Fibroblast of upper back skin (primary cell): ENCODE measurements at regions not wholly inside any gene's neighbourhood (a gene's known extent, or its start where the extent isn't known, plus 50 kb on each side); places are given as distances from the start of the nearest gene placed in this dataset.

Experiments
- DNase-seq: peaks from one replicate; pipeline ENCODE4 v3.0.0-alpha.2; 2013

DNA sequence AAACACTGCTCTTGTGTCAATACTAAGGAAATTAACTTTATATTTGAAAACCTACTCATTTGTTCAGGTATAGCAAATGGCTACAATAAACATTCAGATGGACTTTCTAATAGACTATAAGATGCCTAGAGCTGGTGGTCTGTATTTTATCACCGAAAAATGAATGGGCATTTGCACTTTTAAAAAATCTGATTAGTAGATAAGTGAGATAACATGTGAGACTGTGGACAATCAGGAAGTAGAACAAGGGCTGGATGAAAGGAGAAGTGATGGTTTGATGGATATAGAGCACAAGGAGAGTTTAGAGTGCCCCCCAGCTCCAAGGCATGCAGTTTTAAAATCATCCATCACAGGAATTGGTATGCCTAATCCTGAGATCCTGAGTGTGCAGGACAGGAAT, 308.4 kb upstream of the RARB start:
- no peak for DNase-seq

DNA sequence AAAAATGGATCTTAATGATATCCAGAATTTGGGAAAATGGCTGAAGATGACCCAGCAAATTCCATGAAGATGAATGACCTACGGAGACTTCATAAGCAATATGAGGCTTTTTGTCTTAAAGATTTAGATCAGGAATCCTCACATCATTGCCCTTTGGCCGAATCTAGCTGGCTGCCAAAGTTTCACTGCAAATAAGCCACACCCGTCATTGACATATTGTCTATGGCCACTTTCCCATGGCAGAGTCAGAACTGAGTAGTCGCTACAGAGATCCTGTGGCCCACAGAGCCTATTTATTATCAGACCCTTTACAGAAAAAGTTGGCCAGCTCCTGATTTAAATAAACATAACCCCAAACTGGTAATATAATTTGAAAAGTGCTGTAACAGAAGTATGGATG, 307.4 kb upstream of the RARB start:
- no peak for DNase-seq

DNA sequence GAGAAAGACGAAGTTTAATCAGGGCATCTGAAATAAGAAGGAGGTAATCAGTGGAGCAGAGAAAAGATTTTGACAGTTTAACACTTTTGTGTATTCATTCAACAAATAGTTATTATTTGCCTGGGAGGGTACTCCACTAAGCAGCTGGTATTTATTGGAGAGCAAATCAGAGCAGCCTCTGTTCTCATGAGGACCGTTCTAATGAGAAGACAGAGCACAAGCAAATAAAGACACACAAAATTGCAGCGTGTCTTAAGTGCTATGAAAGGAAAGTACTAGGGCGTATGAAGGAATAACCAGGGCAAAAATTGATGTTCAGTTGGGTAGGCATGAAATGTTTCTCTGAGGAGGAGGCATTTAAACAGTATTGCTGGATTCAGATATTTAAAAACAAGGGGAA, 302.9 kb upstream of the RARB start:
- DNase-seq: no peak

DNA sequence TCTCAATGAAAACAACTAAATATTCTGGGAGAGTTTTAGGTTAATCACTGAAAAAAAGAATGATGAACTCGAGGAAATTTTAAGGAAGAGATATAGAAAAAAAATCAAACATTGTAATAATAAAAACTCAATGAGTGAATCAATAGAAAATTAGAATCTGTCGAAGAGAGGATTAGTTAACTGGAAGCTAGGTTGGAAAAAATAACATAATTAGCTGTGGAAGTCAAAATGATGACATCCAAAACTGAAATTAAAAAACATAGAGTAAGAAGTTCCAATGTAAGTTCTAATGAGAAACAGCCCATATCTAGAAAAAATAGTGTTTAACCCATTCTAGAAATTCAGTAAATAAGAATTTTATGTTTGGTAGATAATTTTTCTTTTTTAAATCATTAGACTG, 299.3 kb upstream of the RARB start:
- DNase-seq: no peak

DNA sequence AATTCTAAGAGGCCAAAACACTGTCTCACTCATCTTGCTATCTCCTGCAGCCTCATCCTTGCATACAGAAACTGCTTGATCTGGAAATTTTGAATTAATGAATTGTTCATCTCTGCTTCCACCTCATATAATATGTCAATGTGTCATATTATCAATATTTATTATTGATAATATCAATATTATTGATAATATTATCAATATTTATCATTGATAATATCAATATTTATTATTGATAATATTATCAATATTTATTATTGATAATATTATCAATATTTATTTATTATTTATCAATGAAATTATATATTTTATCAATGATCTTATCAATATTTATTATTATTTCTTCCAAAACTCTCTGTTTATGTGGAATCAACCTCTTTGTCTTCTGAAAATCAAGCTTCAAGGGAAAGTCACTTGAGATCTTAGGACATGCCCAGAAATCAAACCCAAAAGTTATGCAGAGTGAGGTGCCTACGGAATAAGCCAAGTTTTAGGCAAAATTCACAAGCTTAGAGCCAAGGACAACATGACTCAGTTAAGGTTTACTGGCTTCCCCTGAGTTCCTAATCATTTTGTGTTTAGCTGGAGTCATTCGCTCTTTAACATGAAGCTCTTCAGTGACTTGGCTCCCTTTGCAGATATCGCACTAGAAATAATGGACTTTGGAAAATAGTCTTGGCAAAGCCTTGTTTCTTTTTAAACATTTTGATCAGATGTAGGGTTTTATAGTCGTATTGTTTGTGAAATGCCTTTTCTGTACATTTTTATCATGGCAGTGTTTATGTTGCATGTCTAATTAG, 297.1 kb upstream of the RARB start:
- DNase-seq: no peak

DNA sequence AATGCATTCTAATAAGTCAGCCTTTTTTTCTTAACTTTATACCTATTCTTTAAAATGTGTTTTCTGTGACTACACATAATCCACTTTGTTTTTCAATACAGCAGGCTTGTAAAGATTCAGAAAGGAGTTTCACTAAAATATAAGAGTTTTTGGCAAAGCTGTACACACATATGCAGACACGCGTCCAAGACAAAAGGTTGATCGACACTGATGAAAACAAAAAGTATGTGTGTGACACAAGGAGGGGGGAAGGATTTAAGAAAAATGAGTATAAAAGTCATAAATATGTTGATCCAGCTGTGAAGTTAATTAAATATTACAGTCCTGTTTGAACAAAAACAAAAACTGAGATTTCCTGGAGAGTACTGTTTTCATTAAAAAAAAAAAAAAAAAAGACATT, 294.5 kb upstream of the RARB start:
- no peak for DNase-seq

DNA sequence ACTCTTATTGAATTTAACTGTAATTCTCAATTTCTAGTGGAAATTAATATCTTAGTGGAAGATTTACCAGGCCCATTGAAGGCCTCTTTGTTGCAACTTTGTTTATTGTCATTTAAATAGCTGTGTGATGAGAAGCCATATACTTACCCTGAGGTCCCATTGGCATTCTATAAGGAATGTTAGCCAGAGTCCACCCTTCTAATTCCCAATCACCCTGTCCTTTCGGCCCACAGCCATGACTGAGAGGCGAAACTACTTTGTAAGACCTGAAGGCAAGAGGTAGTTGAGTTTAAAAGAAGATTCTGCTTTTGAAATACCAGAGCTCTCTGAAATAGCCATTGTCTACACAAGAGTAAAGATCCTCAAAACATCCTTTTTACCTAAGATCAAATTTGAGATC, 290.5 kb upstream of the RARB start:
- DNase-seq: no peak

DNA sequence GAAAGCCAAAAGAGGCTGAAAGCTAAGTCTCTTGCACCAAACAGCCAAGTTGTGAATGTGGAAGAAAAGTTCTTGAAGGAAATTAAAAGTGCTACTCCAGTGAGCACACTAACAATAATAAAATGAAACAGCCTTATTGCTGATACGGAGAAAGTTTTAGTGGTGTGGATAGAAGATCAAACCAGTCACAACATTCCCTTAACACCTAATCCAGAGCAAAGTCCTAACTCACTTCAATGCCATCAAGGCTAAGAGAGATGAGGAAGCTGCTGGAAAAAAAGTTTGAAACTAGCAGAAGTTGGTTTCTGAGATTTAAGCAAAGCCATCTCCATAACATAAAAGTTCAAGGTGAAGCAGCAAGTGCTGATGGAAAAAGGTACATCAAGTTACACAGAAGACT, 288.8 kb upstream of the RARB start:
- no peak for DNase-seq

DNA sequence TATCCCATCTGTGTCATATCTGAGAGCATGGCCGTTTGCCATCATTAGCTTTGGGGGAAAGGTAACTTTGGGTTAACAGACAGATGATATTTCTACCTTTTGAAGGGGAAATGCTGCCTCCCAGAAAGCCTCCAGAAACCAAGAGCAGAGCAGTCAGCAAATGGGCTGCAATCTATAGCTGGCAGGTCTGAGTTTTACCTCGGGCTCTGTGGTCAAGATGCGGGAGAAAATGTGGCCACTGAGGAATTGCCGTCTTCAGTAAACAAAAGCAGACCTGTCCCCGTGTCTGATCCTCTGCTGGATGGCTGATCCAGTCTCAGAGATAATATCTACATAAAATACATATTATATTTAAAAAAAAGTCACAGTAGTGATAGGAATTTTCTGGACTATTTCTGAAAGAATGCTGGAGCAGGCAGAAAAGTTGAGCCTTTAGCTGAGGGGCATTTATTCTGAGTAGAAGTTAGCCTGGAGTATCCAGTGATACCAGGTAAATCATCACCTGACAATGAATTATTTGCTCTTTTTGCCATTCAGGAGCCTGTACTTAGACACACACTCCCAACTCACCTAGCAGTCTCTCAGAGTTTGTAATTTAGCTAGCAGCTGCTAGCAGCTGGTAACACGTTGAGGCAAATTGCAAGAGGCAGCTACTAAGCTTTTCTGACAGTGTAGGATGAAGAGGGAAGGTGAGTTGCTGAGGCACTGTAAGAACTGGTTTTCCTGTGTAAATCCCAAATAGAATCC, 285.3 kb upstream of the RARB start:
- no peak for DNase-seq

DNA sequence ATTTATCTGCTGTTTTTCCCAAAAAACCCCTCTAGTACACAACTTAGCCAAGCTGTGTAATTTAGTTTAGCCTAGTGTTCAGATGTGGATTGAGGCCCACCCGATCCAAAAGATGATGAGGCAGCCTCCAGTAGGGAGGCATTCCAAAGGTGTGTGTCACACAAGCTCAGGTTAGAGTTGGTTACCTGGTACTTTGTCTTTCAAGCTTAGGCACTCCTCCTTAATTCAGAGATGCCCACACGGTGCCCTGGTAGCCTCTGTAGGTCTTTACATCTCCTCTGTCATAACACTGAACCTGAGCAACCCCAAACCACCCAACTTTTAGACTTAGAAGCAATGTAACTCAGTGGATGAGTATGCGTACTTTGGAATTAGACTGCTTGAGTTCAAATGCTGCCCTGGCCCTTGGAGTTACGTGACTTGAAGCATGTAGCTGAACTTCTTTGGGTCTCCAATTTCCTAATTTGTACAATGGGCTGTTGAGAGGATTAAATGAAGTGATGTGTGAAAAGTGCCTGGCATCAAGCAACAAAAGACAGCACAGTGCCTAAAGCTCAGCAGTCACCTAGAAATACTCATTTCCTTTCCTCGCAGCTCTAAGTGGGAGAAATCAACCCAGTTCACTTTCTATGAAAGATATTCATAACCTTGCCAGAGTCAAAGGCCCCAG, 284.6 kb upstream of the RARB start:
- DNase-seq: no peak

DNA sequence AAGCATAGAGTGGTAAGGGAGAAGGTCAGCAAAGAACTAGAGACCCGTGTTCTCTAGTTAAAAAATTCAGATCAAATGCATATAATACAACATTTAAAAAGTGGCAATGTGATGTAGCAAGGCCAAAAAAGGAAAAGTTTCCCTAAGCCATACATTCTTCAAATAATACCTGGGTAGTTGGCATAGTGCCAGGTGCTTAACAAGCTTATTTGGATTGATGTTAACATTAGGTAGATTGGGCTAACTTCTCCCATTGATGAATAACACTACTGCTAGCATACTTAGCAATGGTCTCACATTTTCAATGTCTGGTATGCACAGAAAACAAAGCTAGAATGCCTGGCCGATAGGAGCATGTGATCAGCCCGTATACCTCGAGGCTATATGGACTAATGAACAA, 283.6 kb upstream of the RARB start:
- no peak for DNase-seq

DNA sequence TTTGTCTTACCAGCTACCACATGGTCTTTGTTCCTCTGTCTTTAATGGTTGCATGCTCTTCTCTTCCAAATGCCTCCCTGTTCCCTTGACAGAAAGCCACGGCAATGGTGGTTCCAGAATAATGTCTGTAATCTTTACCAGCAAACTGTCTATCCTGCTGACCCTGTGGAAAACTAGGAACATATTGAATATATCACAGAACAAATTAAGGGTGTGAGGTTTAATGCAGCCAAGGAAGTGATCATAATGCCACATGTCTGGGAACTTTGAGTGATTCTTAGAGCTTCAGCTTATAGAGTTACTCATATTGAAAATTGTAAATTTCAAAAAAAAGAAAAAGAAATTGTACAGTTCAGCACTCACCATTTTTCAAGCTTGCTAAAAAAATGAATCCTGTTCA, 282.9 kb upstream of the RARB start:
- no peak for DNase-seq

DNA sequence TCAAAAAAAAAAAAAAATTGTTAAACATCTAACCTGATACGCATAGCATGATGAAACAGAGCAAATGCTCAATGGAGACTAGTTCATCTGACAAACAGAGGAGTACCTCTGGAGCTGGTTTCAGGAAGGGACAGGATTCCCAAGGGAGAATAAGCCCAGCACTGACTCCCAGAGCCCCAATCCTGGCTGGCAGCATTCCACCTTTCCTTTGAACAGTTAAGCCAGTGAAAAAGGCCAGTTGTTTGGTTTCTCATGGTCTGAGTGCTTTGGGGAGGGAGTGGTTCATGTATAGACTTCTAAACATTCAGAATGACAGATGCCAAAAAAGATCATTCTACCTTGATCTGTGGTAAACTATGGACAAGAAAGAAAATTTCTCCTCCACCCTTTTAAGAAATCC, 277.9 kb upstream of the RARB start:
- DNase-seq: no peak

DNA sequence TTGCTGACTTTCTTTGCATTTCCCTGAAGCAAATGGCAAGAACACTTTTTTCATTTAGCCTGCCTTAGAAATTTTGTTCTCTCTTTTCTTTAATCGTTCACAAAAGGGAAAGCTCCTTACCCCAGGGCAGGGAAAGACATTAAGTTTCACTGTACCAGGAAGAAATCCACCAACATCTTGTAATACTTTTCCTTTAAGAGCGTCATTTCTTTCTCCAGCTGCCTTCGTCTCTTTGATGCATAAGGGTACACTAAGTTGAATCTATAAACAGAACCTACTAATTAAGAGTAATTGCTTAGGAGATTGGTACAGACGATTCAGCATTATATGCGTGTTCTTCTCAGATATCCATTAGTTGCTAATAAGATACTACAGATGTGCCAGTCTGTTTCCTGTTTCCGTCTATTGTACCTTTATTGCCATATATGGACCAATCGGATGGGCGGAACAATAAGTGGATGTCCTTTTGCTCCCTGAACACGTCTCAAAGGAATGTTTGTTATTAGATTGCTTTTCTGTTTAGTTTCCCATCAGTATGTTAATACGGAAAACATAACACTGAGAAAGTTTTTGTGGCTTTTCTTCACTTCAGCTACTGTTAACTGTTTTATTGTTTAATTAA, 276.7 kb upstream of the RARB start:
- peak; percentile 24 for DNase-seq

DNA sequence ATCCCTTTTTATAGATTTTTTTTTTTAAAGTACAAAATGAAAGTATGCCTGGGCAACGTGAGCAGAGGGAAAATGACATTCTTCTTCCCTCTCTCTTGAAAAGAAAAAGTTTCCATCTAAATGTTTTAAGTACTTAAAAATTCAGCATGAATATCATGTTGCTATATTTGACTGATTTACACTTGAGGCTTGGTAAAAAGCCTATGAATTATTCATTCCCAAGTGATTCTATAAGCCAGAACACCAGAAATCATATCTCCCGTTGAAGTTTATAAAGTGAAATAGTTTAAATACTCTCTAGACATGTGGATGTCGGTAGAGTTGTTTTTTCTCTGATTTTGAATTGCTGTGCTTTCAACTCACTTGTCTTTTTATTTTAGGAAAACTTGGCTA, 276.2 kb upstream of the RARB start:
- peak; percentile 32 for DNase-seq

DNA sequence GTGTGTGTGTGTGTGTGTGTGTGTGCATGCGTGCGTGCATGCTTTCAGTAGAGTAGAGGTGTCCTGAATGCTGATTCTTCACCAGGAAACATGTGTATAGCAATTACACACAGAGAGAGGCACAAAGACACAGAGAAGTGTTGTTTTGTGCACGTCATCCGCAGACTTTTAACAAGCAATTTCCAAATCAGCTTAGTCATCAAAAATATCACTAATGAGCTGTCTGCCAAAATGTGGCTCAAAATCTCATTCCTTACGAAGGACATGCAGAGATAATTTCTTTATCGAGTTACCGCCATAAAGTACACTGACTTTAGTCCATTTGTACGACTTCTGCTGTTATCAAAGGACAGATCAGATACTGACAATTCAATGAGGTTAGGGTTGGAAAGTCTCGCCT, 274.9 kb upstream of the RARB start:
- DNase-seq: no peak

DNA sequence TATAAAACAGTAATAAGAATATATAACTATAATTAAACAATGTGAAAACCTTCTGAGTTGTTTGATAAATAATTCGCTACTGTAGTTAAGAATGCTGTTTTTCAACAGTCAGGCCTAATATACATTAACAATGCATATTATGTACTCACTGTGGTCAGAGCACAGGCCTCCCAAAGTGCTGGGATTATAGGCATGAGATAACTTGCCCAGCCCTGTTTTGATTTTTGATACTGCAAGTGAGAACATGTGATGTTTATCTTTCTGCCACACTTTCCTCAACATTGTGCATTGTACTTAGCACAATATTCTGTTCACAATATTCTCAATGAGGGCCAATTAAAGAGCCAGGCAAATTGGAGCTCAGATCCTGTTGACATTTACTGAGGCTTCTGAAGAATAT, 274.5 kb upstream of the RARB start:
- no peak for DNase-seq

DNA sequence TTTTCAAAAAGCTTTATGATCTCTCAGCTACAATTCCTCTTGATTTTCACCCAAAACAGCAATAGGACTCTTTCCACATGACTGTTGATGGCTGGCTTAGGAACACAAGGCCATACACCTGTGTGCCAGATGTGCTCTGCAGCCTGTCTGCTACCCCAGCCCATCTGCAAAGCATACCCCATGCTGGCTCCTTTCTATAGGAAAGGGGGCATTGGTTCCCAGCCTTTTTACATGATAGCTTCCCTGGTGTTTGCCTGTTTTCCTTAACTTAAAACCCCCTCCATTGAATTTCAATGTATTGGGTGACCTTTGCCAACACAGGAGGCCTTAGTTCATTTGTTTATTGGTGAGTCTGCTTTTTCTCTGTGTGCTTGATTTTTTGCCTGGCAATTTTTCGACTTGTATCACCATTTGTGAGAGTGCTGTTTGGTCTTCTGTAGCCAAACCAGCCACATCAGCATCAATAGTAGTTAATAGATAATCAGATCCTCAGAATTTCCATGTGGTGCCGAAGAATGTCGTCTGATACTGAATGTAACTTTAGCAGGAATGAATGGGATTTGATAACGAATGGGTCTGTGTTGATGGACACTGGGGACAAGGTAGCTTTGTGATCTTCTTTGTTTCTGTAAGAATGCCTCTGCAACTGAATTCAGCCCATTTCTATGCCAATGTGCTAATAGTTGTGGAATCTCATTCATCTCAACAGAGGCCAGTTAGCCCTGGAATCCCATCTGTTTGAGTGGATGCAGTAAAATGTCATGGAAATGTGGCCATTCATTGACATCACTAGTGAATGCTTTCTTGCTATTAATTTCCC, 272.2 kb upstream of the RARB start:
- DNase-seq: peak; percentile 54

DNA sequence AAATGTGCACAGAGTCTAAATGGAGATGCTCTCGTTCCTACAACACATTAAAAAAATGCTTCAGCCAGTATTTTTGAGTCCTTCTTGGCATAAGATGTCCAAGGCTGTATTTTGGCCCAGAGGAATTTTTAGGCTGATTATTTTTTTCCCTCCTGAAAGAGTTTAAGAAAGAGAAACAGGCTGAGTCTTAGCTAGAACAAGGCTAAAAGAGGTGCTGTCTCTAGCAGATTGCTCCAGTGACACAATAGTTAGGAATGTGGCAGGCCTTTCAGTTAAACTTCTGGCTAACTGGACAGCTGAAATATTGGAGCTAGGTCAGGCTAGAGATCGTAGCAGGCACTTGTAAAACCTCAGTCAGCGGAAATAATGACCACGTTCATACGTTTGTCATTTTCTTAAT, 271.4 kb upstream of the RARB start:
- DNase-seq: peak; percentile 86

DNA sequence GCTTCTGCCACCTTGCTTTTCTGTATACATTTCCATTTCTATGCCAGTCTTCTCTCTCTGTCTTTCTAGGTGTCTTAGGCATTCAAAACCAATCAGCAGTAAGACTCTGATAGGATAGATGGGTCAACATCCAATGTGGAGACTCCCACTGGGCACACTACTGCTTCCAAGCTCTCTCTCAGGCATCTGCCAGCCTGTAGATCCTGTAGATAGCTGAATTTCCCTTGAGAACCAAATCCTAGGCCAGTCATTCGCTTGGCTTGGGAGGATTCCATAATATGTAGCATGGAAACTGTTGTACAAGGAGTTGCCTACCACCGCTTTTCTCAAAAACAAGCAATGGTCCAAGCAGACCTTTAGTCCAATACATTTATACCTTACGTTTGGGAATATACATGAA, 262.8 kb upstream of the RARB start:
- no peak for DNase-seq

DNA sequence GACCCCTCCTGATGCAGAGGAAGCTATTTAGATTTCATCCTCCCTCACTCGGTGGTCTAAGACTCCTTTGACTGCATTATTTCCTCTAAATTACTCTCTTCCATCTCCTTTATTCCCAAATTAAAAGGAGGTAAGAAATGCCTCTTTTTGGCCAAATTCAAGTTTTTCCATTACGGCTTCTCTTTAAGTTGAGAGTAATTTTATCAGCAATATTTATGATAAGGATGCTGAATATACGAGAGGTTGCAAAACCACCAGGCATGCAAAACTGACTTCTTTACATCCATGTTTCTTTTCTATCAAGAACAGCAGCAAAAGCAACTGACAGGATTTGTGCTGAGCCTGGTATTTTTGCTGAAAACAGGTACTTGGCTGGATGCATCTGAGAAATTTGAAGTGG, 262.0 kb upstream of the RARB start:
- DNase-seq: no peak

DNA sequence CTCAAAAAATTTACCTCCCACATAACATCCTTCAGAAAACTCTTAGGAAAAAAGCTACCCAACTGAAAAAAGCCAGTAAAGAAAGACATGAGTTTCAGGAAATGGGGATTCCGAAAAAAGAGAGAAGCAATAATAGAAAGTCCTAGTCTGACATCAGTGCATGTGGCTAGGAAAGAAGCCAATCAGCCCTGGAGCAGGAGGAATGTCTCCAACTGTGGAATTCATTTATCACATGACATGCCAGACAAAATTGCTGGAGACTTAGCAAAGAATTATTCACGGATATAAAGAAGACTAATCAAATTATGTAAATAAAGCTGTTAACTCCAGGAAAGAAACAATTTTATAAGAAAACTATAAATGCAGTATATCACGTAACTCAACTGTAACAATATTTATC, 258.9 kb upstream of the RARB start:
- DNase-seq: peak; percentile 23

DNA sequence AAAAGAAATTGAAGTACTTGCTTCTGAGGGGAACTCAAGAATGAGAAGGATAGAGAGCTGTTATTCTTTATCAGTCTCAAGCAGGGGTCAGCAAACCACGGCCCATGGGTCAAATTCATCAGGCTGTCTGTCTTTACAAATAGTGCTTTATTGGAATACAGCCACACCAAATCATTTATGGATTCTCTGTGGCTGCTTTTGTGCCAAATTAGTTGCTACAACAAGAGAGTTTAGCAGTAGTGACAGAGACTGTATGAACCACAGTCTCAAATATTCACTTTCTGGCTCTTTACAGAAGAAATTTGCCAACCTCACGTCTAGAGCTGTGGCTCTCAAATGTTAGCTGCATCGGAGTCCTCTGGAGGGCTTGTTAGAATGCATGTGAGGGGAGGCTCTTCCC, 258.0 kb upstream of the RARB start:
- DNase-seq: no peak
